ENCODE measurements at regions not wholly inside any gene's neighbourhood (a gene's known extent, or its start where the extent isn't known, plus 50 kb on each side); places are given as distances from the start of the nearest gene placed in this dataset.

GRCh38 chr2:189267491-189267890, 87.9 kb upstream of the COL5A2 start:
- H4K20me1 ChIP-seq (ENCODE audit: control insufficient read depth, insufficient read depth, low read depth, low read length), result no peaks in the 10 kb centered on the region
- TF ChIP-seq EZH2phosphoT487 (IDR thresholded peaks at IDR 0.05; ENCODE audit: borderline replicate concordance, low read length), result no peak
- TF ChIP-seq, protein P1, sequence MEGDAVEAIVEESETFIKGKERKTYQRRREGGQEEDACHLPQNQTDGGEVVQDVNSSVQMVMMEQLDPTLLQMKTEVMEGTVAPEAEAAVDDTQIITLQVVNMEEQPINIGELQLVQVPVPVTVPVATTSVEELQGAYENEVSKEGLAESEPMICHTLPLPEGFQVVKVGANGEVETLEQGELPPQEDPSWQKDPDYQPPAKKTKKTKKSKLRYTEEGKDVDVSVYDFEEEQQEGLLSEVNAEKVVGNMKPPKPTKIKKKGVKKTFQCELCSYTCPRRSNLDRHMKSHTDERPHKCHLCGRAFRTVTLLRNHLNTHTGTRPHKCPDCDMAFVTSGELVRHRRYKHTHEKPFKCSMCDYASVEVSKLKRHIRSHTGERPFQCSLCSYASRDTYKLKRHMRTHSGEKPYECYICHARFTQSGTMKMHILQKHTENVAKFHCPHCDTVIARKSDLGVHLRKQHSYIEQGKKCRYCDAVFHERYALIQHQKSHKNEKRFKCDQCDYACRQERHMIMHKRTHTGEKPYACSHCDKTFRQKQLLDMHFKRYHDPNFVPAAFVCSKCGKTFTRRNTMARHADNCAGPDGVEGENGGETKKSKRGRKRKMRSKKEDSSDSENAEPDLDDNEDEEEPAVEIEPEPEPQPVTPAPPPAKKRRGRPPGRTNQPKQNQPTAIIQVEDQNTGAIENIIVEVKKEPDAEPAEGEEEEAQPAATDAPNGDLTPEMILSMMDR (IDR thresholded peaks at IDR 0.05; ENCODE audit: low read depth, low read length, poor library complexity, severe bottlenecking), result no peak
- no peak overlapping the region for H3K4me3 ChIP-seq (ENCODE audit: low read length)
- H3K9me2 ChIP-seq (replicated peaks; ENCODE audit: control insufficient read depth, low read length), result no peaks in the 10 kb centered on the region
- no peaks in the 10 kb centered on the region for H3K9me3 ChIP-seq (ENCODE audit: control insufficient read depth, insufficient read depth, low read length)
- no peak overlapping the region for H3K27ac ChIP-seq (ENCODE audit: low read depth, low read length)
- H3K79me2 ChIP-seq (ENCODE audit: control insufficient read depth, low read length), result no peaks in the 10 kb centered on the region
- no peaks in the 10 kb centered on the region for H3K4me1 ChIP-seq (ENCODE audit: control insufficient read depth, low read length)
- H3K4me2 ChIP-seq (ENCODE audit: low read length), result no peak overlapping the region
- H3K27me3 ChIP-seq (ENCODE audit: control insufficient read depth, low read length), result no peaks in the 10 kb centered on the region
- H3K36me3 ChIP-seq (ENCODE audit: control insufficient read depth, low read length), result no peaks in the 10 kb centered on the region
- H3F3A ChIP-seq (ENCODE audit: control insufficient read depth, insufficient read depth), result no peaks in the 10 kb centered on the region

DNA sequence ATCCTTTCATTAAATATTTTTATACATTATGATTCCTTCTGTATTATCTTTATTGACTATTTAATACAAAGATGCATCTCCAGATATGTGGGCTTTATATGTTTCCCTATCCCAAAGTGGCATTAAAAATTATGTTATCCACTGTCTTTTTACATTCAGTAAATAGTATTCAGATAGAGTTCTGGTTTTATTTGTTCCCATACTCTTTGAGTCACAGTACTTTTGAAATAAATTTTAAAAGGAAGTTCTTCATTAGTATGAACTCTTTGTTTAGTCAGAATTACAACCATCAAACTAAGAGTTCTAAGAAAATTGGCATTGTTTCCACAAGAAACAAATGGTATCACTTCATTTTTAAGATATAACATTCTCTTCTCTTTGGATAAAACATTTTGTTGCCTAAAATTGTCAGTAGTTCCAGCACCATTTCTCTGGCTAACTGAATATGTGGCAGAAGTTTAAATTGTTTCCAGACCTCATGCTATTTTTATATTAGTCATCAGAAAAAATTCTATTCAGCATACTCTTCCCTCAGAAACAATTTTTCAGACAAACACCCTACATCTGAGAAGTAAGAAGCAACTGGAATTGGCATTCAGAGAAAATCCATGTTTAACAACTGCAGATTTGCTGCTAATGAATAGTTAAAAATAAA, 88.5 kb upstream of the COL5A2 start:
- Histone ChIP-seq H3K4me2 (ENCODE audit: low read length) (no peak overlapping the region), H3K27ac (ENCODE audit: low read depth, low read length) (no peak overlapping the region), H3K9me3 (ENCODE audit: control insufficient read depth, insufficient read depth, low read length) (no peaks in the 10 kb centered on the region), H3K79me2 (ENCODE audit: control insufficient read depth, low read length) (no peaks in the 10 kb centered on the region), H3K9me2 (replicated peaks; ENCODE audit: control insufficient read depth, low read length) (no peaks in the 10 kb centered on the region), H4K20me1 (ENCODE audit: control insufficient read depth, insufficient read depth, low read depth, low read length) (no peaks in the 10 kb centered on the region), H3K4me1 (ENCODE audit: control insufficient read depth, low read length) (no peaks in the 10 kb centered on the region), H3K27me3 (ENCODE audit: control insufficient read depth, low read length) (no peaks in the 10 kb centered on the region), H3K4me3 (ENCODE audit: low read length) (no peak overlapping the region), H3K36me3 (ENCODE audit: control insufficient read depth, low read length) (no peaks in the 10 kb centered on the region), H3F3A (ENCODE audit: control insufficient read depth, insufficient read depth) (no peaks in the 10 kb centered on the region)
- TF ChIP-seq, protein P1 (IDR thresholded peaks at IDR 0.05; ENCODE audit: low read depth, low read length, poor library complexity, severe bottlenecking), result no peak
- no peak for TF ChIP-seq EZH2phosphoT487 (IDR thresholded peaks at IDR 0.05; ENCODE audit: borderline replicate concordance, low read length)

DNA sequence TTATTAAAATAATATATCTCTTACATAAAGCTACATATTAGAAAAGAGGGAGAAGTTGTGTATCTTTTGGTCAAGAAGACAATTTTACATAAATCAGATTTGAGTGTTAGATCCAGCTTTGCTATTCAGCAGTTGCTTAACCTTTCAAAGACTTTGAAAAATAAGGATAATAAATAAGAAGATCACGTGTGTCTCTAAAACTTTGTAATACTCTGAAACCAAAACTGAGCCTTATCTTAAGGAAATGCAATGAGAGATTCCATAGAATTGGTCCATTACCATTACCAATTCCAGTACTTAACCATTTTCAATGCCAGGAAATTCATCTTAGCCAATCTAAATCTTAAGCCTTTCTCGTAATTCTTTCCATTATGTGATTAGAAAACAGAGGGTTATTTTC, 89.2 kb upstream of the COL5A2 start:
- Histone ChIP-seq H3K4me1 (ENCODE audit: control insufficient read depth, low read length) (no peaks in the 10 kb centered on the region), H3K4me2 (ENCODE audit: low read length) (no peak overlapping the region), H3K4me3 (ENCODE audit: low read length) (no peak overlapping the region), H3K9me2 (replicated peaks; ENCODE audit: control insufficient read depth, low read length) (no peaks in the 10 kb centered on the region), H3K36me3 (ENCODE audit: control insufficient read depth, low read length) (no peaks in the 10 kb centered on the region), H3F3A (ENCODE audit: control insufficient read depth, insufficient read depth) (no peaks in the 10 kb centered on the region), H3K9me3 (ENCODE audit: control insufficient read depth, insufficient read depth, low read length) (no peaks in the 10 kb centered on the region), H3K27me3 (ENCODE audit: control insufficient read depth, low read length) (no peaks in the 10 kb centered on the region), H3K79me2 (ENCODE audit: control insufficient read depth, low read length) (no peaks in the 10 kb centered on the region), H3K27ac (ENCODE audit: low read depth, low read length) (no peak overlapping the region), H4K20me1 (ENCODE audit: control insufficient read depth, insufficient read depth, low read depth, low read length) (no peaks in the 10 kb centered on the region)
- TF ChIP-seq, protein P1 (IDR thresholded peaks at IDR 0.05; ENCODE audit: low read depth, low read length, poor library complexity, severe bottlenecking), result no peak
- no peak for TF ChIP-seq EZH2phosphoT487 (IDR thresholded peaks at IDR 0.05; ENCODE audit: borderline replicate concordance, low read length)

Data from DOHH2 (cell line).